ENCODE measurements at regions not wholly inside any gene's neighbourhood (a gene's known extent, or its start where the extent isn't known, plus 50 kb on each side); places are given as distances from the start of the nearest gene placed in this dataset.

DNA sequence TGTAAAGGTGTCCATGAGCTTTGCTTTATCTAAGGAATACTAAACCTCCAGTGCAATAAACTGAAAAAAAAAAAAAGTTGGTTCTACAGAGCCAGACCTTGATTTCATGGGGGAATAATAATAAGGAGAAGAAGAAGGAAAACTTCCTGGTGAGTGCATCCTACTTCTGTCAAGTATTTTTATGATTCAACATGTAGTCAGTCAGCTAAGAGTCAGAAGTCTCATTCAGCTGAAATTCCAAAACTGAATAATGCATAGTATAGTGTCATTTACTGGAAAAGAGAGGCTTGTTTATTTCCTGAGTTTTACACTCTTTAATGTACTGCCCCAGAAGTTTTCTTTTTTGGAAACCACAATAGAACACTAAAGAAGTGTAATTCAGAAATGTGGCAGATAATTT, 77.8 kb upstream of the TACR1 start:
- ATAC-seq: no peak

DNA sequence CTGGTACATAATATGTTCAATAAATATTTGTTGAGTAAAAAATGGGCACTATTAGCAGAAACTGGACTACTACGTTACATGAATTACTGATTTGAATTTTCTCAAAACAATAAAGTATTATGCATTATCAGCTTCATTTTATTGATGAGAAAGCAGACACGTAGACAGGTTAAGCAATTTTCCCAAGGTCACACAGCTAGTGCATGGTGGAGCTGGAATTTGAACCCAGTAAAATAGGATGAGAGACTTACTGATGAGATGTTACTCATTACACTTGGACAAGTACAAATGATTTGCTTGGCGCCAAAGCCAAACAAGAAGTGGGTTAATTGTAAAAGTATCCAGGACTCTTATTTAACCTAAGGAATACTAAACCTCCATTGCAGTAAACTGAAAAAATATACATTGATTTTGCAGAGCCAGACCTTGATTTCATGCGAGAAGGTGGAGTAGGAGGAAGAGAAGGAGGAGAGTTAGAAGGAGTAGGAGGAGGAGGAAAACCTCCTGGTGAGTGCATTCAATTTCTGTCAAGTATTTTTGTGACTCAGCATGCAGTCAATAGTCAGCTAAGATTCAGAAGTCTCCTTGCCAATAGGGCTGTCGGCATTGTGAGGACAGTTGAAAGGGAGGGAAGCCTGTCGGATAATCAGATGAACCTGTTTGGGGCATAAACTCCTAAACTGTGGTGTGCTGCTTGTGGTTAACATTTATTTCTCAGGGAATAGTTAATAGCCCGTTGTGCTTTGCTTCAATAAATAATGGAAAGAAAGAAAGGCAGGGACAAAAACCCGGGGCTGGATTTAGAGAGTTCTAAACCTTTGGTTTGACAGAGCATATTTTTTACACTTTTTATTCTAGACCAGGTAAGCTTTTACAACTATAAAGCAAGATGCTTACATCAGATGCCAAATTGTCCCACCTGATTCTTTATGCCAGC, 77.0 kb upstream of the TACR1 start:
- no peak for ATAC-seq

GRCh38 chr2:75274936-75275335, 75.6 kb upstream of the TACR1 start:
- ATAC-seq: no peak

GRCh38 chr2:75268112-75268511, 68.8 kb upstream of the TACR1 start:
- ATAC-seq: no peak

DNA sequence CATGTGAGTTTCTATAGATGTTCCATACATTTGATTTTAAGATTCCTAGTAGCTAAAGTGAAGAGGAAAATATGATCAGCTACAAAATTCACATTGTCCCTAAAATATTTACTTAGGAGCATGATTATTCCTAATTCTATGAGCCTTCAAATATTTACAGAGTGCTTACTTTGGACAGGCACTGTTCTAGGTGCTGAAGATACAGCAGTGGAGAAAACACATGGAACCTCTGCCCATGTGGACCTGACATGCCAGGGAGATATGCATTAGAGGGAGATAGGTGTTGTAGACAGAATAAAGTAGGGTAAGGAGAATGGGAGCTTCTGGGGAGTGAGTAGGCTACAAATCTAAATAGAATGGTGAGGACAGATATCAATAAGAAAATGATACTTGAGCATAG, 62.6 kb upstream of the TACR1 start:
- ATAC-seq: no peak

DNA sequence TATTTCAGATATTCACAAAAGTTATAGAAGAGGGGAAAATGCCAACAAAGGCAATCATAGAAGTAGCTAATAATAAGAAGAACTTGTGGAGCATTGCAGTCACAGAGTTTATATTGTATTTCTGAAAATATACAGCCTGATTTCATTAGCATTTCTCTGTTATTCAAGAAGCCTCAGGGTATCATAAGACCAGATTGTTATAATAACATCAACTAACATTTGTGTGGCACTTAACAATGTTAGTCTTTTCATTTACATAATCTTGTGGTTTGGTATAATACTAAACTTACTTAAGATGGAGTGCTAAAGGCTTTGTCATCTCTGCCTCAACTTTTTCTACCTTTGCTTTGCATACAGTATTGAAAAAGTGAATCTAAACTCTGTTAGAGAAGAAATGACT, 61.6 kb upstream of the TACR1 start:
- no peak for ATAC-seq

DNA sequence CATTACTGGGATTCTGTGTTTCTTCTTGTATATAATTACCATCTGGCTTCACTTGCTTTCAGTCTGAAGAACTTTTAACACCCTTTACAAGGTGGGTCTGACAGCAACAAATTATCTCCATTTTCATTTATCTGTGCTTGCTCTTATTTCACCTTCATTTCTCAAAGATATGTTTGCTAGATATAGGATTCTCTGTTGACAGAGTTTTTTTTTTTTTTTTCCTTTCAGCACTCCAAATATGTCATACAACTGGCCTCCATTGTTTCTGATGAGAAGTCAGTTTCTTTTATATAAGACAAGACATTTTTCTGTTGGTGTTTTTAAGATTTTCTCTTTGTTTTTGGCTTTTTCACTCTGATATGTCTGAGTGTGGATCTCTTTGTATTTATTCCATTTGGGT, 59.3 kb upstream of the TACR1 start:
- no peak for ATAC-seq

DNA sequence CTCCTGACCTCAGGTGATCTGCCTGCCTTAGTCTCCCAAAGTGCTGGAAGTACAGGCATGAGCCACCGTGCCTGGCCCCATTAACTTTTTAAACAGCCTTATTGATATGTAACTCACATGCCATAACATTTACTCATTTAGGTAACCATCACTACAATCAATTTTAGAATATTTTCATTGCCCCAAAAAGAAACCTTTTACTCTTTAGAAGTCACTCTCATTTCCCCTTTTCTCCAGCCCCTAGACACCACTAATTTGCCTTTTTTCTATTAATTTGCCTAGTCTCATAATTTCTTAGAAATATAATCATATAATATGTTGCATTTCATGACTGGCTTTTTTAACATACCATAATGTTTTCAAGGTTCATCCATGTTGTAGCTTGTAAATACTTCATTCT, 57.2 kb upstream of the TACR1 start:
- no peak for ATAC-seq

GRCh38 chr2:75253526-75253925, 54.2 kb upstream of the TACR1 start:
- ATAC-seq: no peak

DNA sequence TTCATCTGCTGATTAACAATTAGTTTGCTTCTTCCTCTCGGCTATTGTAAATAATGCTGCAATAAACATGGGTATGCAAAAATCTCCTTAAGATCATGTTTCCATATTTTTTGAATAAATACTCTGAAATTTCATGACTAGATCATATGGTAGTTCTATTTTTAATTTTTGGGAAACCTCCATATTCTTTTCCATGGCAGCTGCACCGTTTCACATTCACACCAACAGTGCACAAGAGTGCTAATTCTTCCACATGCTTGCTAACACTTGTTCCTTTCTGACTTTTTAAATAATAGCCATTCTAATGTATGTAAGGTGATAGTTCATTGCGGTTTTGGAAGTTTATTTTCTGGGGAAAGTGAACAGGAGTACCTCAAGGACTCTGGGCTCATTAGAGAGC, 52.6 kb upstream of the TACR1 start:
- no peak for ATAC-seq

Measured in activated CD4-positive, CD25-positive, alpha-beta regulatory T cell treated with anti-CD3 and anti-CD28 coated beads, Interleukin-2, amount 50 U/mL, for 24 hours (primary cell).